Neural cell (in vitro differentiated cells): ENCODE measurements at regions not wholly inside any gene's neighbourhood (a gene's known extent, or its start where the extent isn't known, plus 50 kb on each side); places are given as distances from the start of the nearest gene placed in this dataset.
A peak's percentile ranks its signal among the peaks of the same experiment; 100 is the strongest.

Experiments
- H2AFZ ChIP-seq: fragments of 200-600, 300-800 bp; sonication (generic), shearing (Covaris generic); 2 replicates; pipeline ENCODE4 v1.6.0; 2014; ENCODE audit warnings: low read depth, mild to moderate bottlenecking, antibody characterized with exemption, low read length, moderate library complexity
- H3F3A ChIP-seq: fragments of 200-600 bp; shearing (Covaris generic); 2 replicates; pipeline ENCODE4 v1.6.1; 2016; ENCODE audit warnings: mild to moderate bottlenecking, moderate library complexity, mixed read lengths, antibody characterized with exemption, low read length; ENCODE audit not compliant: insufficient read depth, poor library complexity, severe bottlenecking
- H3K27ac ChIP-seq: fragments of 200-600, 300-800 bp; sonication (generic), shearing (Covaris generic); 2 replicates; pipeline ENCODE4 v1.5.1; 2014; ENCODE audit warnings: mild to moderate bottlenecking, low read length, moderate library complexity
- H3K27me3 ChIP-seq: fragments of 300-800, 200-600 bp; sonication (generic), shearing (Covaris generic); 2 replicates; pipeline ENCODE4 v1.6.0; 2014; ENCODE audit warnings: mild to moderate bottlenecking, low read depth, low read length, moderate library complexity; ENCODE audit not compliant: insufficient read depth
- H3K36me3 ChIP-seq: fragments of 300-800, 200-600 bp; sonication (generic), shearing (Covaris generic); 2 replicates; pipeline ENCODE4 v1.5.1; 2014; ENCODE audit warnings: mild to moderate bottlenecking, antibody characterized with exemption, low read length, moderate library complexity; ENCODE audit not compliant: insufficient read depth
- H3K4me2 ChIP-seq: fragments of 300-800, 200-600 bp; sonication (generic), shearing (Covaris generic); 2 replicates; pipeline ENCODE4 v1.6.0; 2014; ENCODE audit warnings: mild to moderate bottlenecking, low read length
- H3K4me3 ChIP-seq: fragments of 300-800, 200-600 bp; sonication (generic), shearing (Covaris generic); 2 replicates; pipeline ENCODE4 v1.5.1; 2014; ENCODE audit warnings: mild to moderate bottlenecking, low read length, moderate library complexity
- H3K79me2 ChIP-seq: fragments of 200-600 bp; shearing (Covaris generic); replicated peaks from 2 replicates; pipeline ENCODE4 v1.6.0; 2014; ENCODE audit warnings: mild to moderate bottlenecking, low read length, moderate library complexity; ENCODE audit not compliant: insufficient read depth
- H3K9ac ChIP-seq: fragments of 300-800, 200-600 bp; sonication (generic), shearing (Covaris generic); 2 replicates; pipeline ENCODE4 v1.6.1; 2016; ENCODE audit warnings: mild to moderate bottlenecking, low read length, mixed read lengths
- H3K9me2 ChIP-seq: fragments of 200-600 bp; shearing (Covaris generic); 2 replicates; pipeline ENCODE4 v1.6.1; 2016; ENCODE audit warnings: mild to moderate bottlenecking, low read length, mixed read lengths; ENCODE audit not compliant: insufficient read depth
- H3K9me3 ChIP-seq: fragments of 200-600, 300-800 bp; sonication (generic), shearing (Covaris generic); 2 replicates; pipeline ENCODE4 v1.6.1; 2016; ENCODE audit warnings: mild to moderate bottlenecking, mixed run types, low read length, moderate library complexity, mixed read lengths
- H4K20me1 ChIP-seq: fragments of 200-600 bp; shearing (Covaris generic); 2 replicates; pipeline ENCODE4 v1.6.1; 2016; ENCODE audit warnings: mild to moderate bottlenecking, mixed run types; ENCODE audit not compliant: insufficient read depth
- EP300 ChIP-seq: fragments of 450-650 bp; conservative IDR thresholded peaks from 2 replicates; pipeline ENCODE4 v1.6.1; 2014; ENCODE audit warnings: antibody characterized with exemption, mild to moderate bottlenecking, moderate library complexity; ENCODE audit not compliant: poor library complexity, severe bottlenecking
- EZH2 ChIP-seq: fragments of 200-600, 300-800 bp; shearing (Covaris generic), sonication (generic); IDR thresholded peaks from 2 replicates; pipeline ENCODE4 v1.6.1; 2014; ENCODE audit warnings: antibody characterized with exemption, low read length, borderline replicate concordance, mild to moderate bottlenecking; ENCODE audit not compliant: insufficient read depth, poor library complexity, severe bottlenecking
- MXI1 ChIP-seq: fragments of 450-650 bp; conservative IDR thresholded peaks from 2 replicates; pipeline ENCODE4 v1.6.1; 2014; ENCODE audit warnings: antibody characterized with exemption, mild to moderate bottlenecking; ENCODE audit not compliant: poor library complexity, severe bottlenecking
- POLR2AphosphoS5 ChIP-seq: IDR thresholded peaks from 2 replicates; pipeline ENCODE4 v1.6.1; 2012
- RAD21 ChIP-seq: fragments of 450-650 bp; conservative IDR thresholded peaks from 2 replicates; pipeline ENCODE4 v1.6.1; 2014; ENCODE audit warnings: antibody characterized with exemption, mild to moderate bottlenecking, moderate library complexity
- SMC3 ChIP-seq: fragments of 450-650 bp; conservative IDR thresholded peaks from 2 replicates; pipeline ENCODE4 v1.6.1; 2014; ENCODE audit warnings: antibody characterized with exemption, mild to moderate bottlenecking, moderate library complexity; ENCODE audit not compliant: poor library complexity
- TAF1 ChIP-seq: IDR thresholded peaks from 2 replicates; pipeline ENCODE4 v1.6.1; 2012; ENCODE audit warnings: low read depth
- TF ChIP-seq, protein P1 (sequence below): IDR thresholded peaks from 2 replicates; pipeline ENCODE4 v1.6.1; 2012; ENCODE audit warnings: borderline replicate concordance
- TF ChIP-seq, protein P2 (sequence below): fragments of 450-650 bp; IDR thresholded peaks from 2 replicates; pipeline ENCODE4 v1.5.1; 2014; ENCODE audit warnings: antibody characterized with exemption, mild to moderate bottlenecking, moderate library complexity; ENCODE audit not compliant: poor library complexity, severe bottlenecking

DNA sequence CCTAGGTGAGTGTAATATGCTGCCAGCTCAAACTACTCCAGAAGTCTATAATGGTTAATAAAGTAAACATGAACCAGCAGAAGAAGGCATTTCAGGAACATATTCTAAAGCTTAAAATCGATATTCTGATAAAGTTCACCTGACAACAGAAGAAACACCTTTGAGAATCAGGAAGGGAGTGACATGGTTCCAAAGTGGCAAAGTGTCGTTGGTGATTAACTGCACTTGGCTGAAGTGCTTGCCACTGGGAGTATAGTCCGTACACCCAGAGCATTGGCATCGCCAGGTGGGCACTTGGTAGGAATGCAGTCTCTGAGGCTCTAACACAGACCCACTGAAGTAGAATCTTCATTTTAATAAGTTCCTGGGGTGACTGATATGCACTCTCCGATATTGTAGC, 76.0 kb upstream of the H2AZ1 start:
- H3K36me3 ChIP-seq: no peaks in the 10 kb centered on the region
- no peaks in the 10 kb centered on the region for H3K79me2 ChIP-seq
- no peak overlapping the region for H3K4me3 ChIP-seq
- H3K27ac ChIP-seq: no peak overlapping the region
- no peaks in the 10 kb centered on the region for H3F3A ChIP-seq
- H2AFZ ChIP-seq: no peak overlapping the region
- no peaks in the 10 kb centered on the region for H3K27me3 ChIP-seq
- no peaks in the 10 kb centered on the region for H3K9me2 ChIP-seq
- H3K9ac ChIP-seq: no peak overlapping the region
- H3K9me3 ChIP-seq: no peaks in the 10 kb centered on the region
- no peaks in the 10 kb centered on the region for H4K20me1 ChIP-seq
- no peak for TF ChIP-seq POLR2AphosphoS5
- no peak for TF ChIP-seq RAD21
- no peak overlapping the region for H3K4me2 ChIP-seq

DNA sequence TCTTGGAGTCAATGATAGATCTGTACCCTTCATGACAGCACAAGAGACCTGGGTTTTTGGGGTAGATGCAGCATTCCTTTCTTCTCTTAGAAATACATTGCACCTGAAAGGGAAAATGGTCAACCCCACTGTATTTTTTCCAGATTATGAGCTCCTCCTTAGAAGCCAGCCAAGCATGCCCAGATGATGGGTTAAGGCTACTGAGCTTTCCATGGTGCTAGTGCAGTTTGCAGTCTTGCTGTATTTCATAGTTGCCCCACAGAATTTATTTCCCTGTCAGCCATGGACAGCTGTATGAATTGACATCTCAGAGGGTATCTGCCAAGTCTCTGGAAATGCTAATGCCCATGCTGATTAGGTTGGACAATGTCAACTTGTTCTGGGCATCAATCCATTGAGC, 73.7 kb upstream of the H2AZ1 start:
- H3K4me3 ChIP-seq: no peak overlapping the region
- no peak overlapping the region for H3K4me2 ChIP-seq
- no peak overlapping the region for H2AFZ ChIP-seq
- no peaks in the 10 kb centered on the region for H3K9me3 ChIP-seq
- no peaks in the 10 kb centered on the region for H3K79me2 ChIP-seq
- H3K9ac ChIP-seq: no peak overlapping the region
- H3F3A ChIP-seq: no peaks in the 10 kb centered on the region
- no peaks in the 10 kb centered on the region for H3K27me3 ChIP-seq
- no peak overlapping the region for H3K27ac ChIP-seq
- H3K9me2 ChIP-seq: no peaks in the 10 kb centered on the region
- no peaks in the 10 kb centered on the region for H4K20me1 ChIP-seq
- TF ChIP-seq TAF1 (no peak), POLR2AphosphoS5 (no peak), RAD21 (no peak), MXI1 (no peak), EZH2 (no peak), EP300 (no peak), SMC3 (no peak)
- TF ChIP-seq, protein P1, sequence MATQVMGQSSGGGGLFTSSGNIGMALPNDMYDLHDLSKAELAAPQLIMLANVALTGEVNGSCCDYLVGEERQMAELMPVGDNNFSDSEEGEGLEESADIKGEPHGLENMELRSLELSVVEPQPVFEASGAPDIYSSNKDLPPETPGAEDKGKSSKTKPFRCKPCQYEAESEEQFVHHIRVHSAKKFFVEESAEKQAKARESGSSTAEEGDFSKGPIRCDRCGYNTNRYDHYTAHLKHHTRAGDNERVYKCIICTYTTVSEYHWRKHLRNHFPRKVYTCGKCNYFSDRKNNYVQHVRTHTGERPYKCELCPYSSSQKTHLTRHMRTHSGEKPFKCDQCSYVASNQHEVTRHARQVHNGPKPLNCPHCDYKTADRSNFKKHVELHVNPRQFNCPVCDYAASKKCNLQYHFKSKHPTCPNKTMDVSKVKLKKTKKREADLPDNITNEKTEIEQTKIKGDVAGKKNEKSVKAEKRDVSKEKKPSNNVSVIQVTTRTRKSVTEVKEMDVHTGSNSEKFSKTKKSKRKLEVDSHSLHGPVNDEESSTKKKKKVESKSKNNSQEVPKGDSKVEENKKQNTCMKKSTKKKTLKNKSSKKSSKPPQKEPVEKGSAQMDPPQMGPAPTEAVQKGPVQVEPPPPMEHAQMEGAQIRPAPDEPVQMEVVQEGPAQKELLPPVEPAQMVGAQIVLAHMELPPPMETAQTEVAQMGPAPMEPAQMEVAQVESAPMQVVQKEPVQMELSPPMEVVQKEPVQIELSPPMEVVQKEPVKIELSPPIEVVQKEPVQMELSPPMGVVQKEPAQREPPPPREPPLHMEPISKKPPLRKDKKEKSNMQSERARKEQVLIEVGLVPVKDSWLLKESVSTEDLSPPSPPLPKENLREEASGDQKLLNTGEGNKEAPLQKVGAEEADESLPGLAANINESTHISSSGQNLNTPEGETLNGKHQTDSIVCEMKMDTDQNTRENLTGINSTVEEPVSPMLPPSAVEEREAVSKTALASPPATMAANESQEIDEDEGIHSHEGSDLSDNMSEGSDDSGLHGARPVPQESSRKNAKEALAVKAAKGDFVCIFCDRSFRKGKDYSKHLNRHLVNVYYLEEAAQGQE: no peak
- TF ChIP-seq, protein P2, sequence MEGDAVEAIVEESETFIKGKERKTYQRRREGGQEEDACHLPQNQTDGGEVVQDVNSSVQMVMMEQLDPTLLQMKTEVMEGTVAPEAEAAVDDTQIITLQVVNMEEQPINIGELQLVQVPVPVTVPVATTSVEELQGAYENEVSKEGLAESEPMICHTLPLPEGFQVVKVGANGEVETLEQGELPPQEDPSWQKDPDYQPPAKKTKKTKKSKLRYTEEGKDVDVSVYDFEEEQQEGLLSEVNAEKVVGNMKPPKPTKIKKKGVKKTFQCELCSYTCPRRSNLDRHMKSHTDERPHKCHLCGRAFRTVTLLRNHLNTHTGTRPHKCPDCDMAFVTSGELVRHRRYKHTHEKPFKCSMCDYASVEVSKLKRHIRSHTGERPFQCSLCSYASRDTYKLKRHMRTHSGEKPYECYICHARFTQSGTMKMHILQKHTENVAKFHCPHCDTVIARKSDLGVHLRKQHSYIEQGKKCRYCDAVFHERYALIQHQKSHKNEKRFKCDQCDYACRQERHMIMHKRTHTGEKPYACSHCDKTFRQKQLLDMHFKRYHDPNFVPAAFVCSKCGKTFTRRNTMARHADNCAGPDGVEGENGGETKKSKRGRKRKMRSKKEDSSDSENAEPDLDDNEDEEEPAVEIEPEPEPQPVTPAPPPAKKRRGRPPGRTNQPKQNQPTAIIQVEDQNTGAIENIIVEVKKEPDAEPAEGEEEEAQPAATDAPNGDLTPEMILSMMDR: no peak
- no peaks in the 10 kb centered on the region for H3K36me3 ChIP-seq

DNA sequence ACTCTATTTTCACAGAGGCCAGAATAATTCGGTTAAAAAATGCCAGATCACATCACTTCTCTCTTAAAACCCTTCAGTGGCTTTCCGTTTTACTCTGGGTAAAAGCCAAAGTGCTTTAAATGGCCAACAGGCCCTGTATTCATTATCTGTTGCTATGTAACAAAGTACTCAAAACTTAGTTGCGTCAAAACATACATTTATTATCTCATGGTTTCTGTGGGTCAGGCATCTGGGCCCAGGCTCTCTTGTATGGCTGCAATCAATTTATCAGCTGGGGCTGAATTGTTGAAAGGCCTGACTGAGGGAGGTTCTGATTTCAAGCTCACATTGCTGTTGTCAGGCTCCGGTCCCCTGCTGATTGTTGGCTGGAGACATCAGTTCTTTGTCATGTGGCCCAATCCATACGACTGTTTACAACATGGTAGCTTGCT, 72.7 kb upstream of the H2AZ1 start:
- Histone ChIP-seq H3K4me3 (no peak overlapping the region), H3K27ac (peak overlapping the region; percentile 43), H4K20me1 (no peaks in the 10 kb centered on the region), H2AFZ (no peak overlapping the region), H3K9ac (no peak overlapping the region), H3K9me2 (no peaks in the 10 kb centered on the region), H3K36me3 (no peaks in the 10 kb centered on the region), H3K4me2 (no peak overlapping the region), H3K9me3 (no peaks in the 10 kb centered on the region), H3F3A (no peaks in the 10 kb centered on the region), H3K79me2 (no peaks in the 10 kb centered on the region), H3K27me3 (no peaks in the 10 kb centered on the region)
- TF ChIP-seq EP300 (peak; percentile 38), POLR2AphosphoS5 (peak; percentile 71), MXI1 (no peak)
